Stimulated activated naive CD8-positive, alpha-beta T cell treated with anti-CD3 and anti-CD28 coated beads, Interleukin-15, Interleukin-2, amounts not matched to agents 100 U/mL and 50 U/mL, for 24 hours (primary cell): ENCODE measurements at regions not wholly inside any gene's neighbourhood (a gene's known extent, or its start where the extent isn't known, plus 50 kb on each side); places are given as distances from the start of the nearest gene placed in this dataset.

Source experiments
- ATAC-seq: fragments of 150-1000 bp; cut with Tn5 transposase; one replicate; pipeline ENCODE4 v1.10.0; 2021
- DNase-seq: peaks from one replicate; pipeline ENCODE4 v3.0.0; 2021

GRCh38 chr3:31227131-31227562 is 305.6 kb upstream of the STT3B start:
- ATAC-seq = peak; percentile 73
- DNase-seq = no peak

GRCh38 chr3:31230425-31231223 is 302.1 kb upstream of the STT3B start:
- DNase-seq = no peak
- no peak for ATAC-seq

- DNase-seq = no peak
- ATAC-seq = no peak
These were observed 300.4 kb upstream of the STT3B start for GRCh38 chr3:31232055-31233025.

GRCh38 chr3:31234145-31234544 is 298.6 kb upstream of the STT3B start:
- ATAC-seq = no peak
- no peak for DNase-seq

GRCh38 chr3:31235062-31235700 is 297.5 kb upstream of the STT3B start:
- ATAC-seq = no peak
- no peak for DNase-seq

- DNase-seq (no peak), ATAC-seq (no peak)
These were observed 294.8 kb upstream of the STT3B start for GRCh38 chr3:31237887-31238286.

- ATAC-seq (no peak), DNase-seq (no peak)
These were observed 292.7 kb upstream of the STT3B start for GRCh38 chr3:31240013-31240412.

GRCh38 chr3:31240466-31240865 is 292.3 kb upstream of the STT3B start:
- DNase-seq (no peak), ATAC-seq (no peak)

GRCh38 chr3:31240874-31241273 is 291.9 kb upstream of the STT3B start:
- DNase-seq (no peak), ATAC-seq (no peak)

- DNase-seq (no peak), ATAC-seq (peak; percentile 38)
These were observed 291.2 kb upstream of the STT3B start for GRCh38 chr3:31241533-31241932.

- ATAC-seq = peak; percentile 87
- no peak for DNase-seq
These were observed 290.4 kb upstream of the STT3B start for GRCh38 chr3:31242026-31242960.

GRCh38 chr3:31244929-31245817 is 287.6 kb upstream of the STT3B start:
- ATAC-seq = no peak
- no peak for DNase-seq

GRCh38 chr3:31246293-31247062 is 286.2 kb upstream of the STT3B start:
- no peak for ATAC-seq

GRCh38 chr3:31247063-31247447 is 285.7 kb upstream of the STT3B start:
- ATAC-seq (no peak), DNase-seq (no peak)

More at GRCh38 chr3:31246293-31247062, 286.2 kb upstream of the STT3B start:
- DNase-seq = no peak

GRCh38 chr3:31247850-31248562 is 284.7 kb upstream of the STT3B start:
- ATAC-seq = peak; percentile 30

GRCh38 chr3:31248563-31248992 is 284.1 kb upstream of the STT3B start:
- DNase-seq (no peak), ATAC-seq (no peak)

More at GRCh38 chr3:31247850-31248562, 284.7 kb upstream of the STT3B start:
- DNase-seq = no peak

GRCh38 chr3:31249545-31249944 is 283.2 kb upstream of the STT3B start:
- peak; percentile 17 for ATAC-seq
- DNase-seq = no peak

GRCh38 chr3:31250116-31250777 is 282.5 kb upstream of the STT3B start:
- no peak for ATAC-seq

More at GRCh38 chr3:31250116-31250777, 282.5 kb upstream of the STT3B start:
- DNase-seq = no peak
